ENCODE measurements at regions not wholly inside any gene's neighbourhood (a gene's known extent, or its start where the extent isn't known, plus 50 kb on each side); places are given as distances from the start of the nearest gene placed in this dataset.

GRCh38 chr11:122235615-122236014, 119.6 kb upstream of the BLID start:
- peak in 1 of 3 donors; percentile 86 for DNase-seq

GRCh38 chr11:122234780-122235179, 118.8 kb upstream of the BLID start:
- DNase-seq, result no peak

GRCh38 chr11:122234257-122234656, 118.2 kb upstream of the BLID start:
- DNase-seq, result no peak

- DNase-seq, result no peak
These were observed 117.0 kb upstream of the BLID start for GRCh38 chr11:122232985-122233384.

GRCh38 chr11:122230385-122230755, 114.4 kb upstream of the BLID start:
- peak in 1 of 3 donors; percentile 51 for DNase-seq

- no peak for DNase-seq
These were observed 113.7 kb upstream of the BLID start for GRCh38 chr11:122229481-122230384.

- peak in 1 of 3 donors; percentile 94 for DNase-seq
These were observed 113.1 kb upstream of the BLID start for GRCh38 chr11:122229078-122229477.

GRCh38 chr11:122226810-122227379, 110.9 kb upstream of the BLID start:
- DNase-seq, result peak in 1 of 3 donors; percentile 98

- DNase-seq, result no peak
These were observed 108.9 kb upstream of the BLID start for GRCh38 chr11:122224867-122225266.

- DNase-seq, result no peak
These were observed 104.3 kb upstream of the BLID start for GRCh38 chr11:122220321-122220720.

- no peak for DNase-seq
These were observed 103.8 kb upstream of the BLID start for GRCh38 chr11:122219791-122220190.

GRCh38 chr11:122215244-122215992, 99.4 kb upstream of the BLID start:
- peak; percentile 76 to 88 (median 81) for DNase-seq

GRCh38 chr11:122214567-122214966, 98.6 kb upstream of the BLID start:
- no peak for DNase-seq

GRCh38 chr11:122214080-122214479, 98.1 kb upstream of the BLID start:
- no peak for DNase-seq

- DNase-seq, result no peak
These were observed 97.2 kb upstream of the BLID start for GRCh38 chr11:122213171-122213570.

GRCh38 chr11:122210367-122210997, 94.5 kb upstream of the BLID start:
- no peak for DNase-seq

GRCh38 chr11:122209619-122210366, 93.8 kb upstream of the BLID start:
- DNase-seq, result peak; percentile 71 to 88 (median 76)

- DNase-seq, result peak in 1 of 3 donors; percentile 48
These were observed 92.1 kb upstream of the BLID start for GRCh38 chr11:122207921-122208764.

GRCh38 chr11:122207505-122207904, 91.5 kb upstream of the BLID start:
- DNase-seq, result peak; percentile 73 to 93 (median 85)

GRCh38 chr11:122205036-122205435, 89.0 kb upstream of the BLID start:
- DNase-seq, result no peak
